MM.1S (cell line): ENCODE measurements at regions not wholly inside any gene's neighbourhood (a gene's known extent, or its start where the extent isn't known, plus 50 kb on each side); places are given as distances from the start of the nearest gene placed in this dataset.

ENCODE experiments used
- DNase-seq: peaks from one replicate; pipeline ENCODE4 v3.0.0-alpha.2; 2015
- H2AFZ ChIP-seq: fragments of 300-600 bp; sonication (generic); 2 replicates; pipeline ENCODE4 v1.6.0; 2016; ENCODE audit warnings: antibody characterized with exemption, low read length
- H3F3A ChIP-seq: fragments of 300-600 bp; sonication (generic); 2 replicates; pipeline ENCODE4 v1.6.1; 2016; ENCODE audit warnings: mild to moderate bottlenecking, antibody characterized with exemption, low read length, moderate library complexity, mixed read lengths; ENCODE audit not compliant: insufficient read depth
- H3K27ac ChIP-seq: fragments of 300-600 bp; sonication (generic); 2 replicates; pipeline ENCODE4 v1.5.1; 2016; ENCODE audit warnings: mild to moderate bottlenecking, low read length
- H3K27me3 ChIP-seq: fragments of 300-600 bp; sonication (generic); replicated peaks from 2 replicates; pipeline ENCODE4 v1.6.0; 2016; ENCODE audit warnings: low read length; ENCODE audit not compliant: insufficient read depth
- H3K36me3 ChIP-seq: fragments of 300-600 bp; sonication (generic); replicated peaks from 2 replicates; pipeline ENCODE4 v1.6.1; 2016; ENCODE audit warnings: mild to moderate bottlenecking, low read length, mixed read lengths; ENCODE audit not compliant: insufficient read depth
- H3K4me1 ChIP-seq: fragments of 300-600 bp; sonication (generic); 2 replicates; pipeline ENCODE4 v1.6.1; 2016; ENCODE audit warnings: low read length, mixed read lengths
- H3K4me2 ChIP-seq: fragments of 300-600 bp; sonication (generic); 2 replicates; pipeline ENCODE4 v1.6.0; 2016; ENCODE audit warnings: low read depth, low read length
- H3K4me3 ChIP-seq: fragments of 300-600 bp; sonication (generic); 2 replicates; pipeline ENCODE4 v1.5.1; 2016; ENCODE audit warnings: low read length, mixed read lengths
- H3K79me2 ChIP-seq: fragments of 300-600 bp; sonication (generic); 2 replicates; pipeline ENCODE4 v1.6.1; 2016; ENCODE audit warnings: mixed run types, low read length, mixed read lengths
- H3K9ac ChIP-seq: fragments of 300-600 bp; sonication (generic); 2 replicates; pipeline ENCODE4 v1.6.1; 2016; ENCODE audit warnings: low read length, mixed read lengths
- H3K9me2 ChIP-seq: fragments of 300-600 bp; sonication (generic); replicated peaks from 2 replicates; pipeline ENCODE4 v1.6.1; 2016; ENCODE audit warnings: mild to moderate bottlenecking, low read length, mixed read lengths; ENCODE audit not compliant: insufficient read depth
- H3K9me3 ChIP-seq: fragments of 300-600 bp; sonication (generic); replicated peaks from 2 replicates; pipeline ENCODE4 v1.6.1; 2016; ENCODE audit warnings: mild to moderate bottlenecking, low read length, mixed read lengths; ENCODE audit not compliant: insufficient read depth
- H4K20me1 ChIP-seq: fragments of 300-600 bp; sonication (generic); 2 replicates; pipeline ENCODE4 v1.6.1; 2016; ENCODE audit warnings: mild to moderate bottlenecking, low read length, moderate library complexity, mixed read lengths; ENCODE audit not compliant: insufficient read depth
- EZH2 ChIP-seq: fragments of 300-600 bp; sonication (generic); optimal IDR thresholded peaks from 2 replicates; pipeline ENCODE3; 2017; ENCODE audit warnings: low read depth, mild to moderate bottlenecking, antibody characterized with exemption, low read length, mixed read lengths
- EZH2phosphoT487 ChIP-seq: fragments of 300-600 bp; sonication (generic); IDR thresholded peaks from 2 replicates; pipeline ENCODE4 v1.6.1; 2018; ENCODE audit warnings: antibody characterized with exemption, low read length
- TF ChIP-seq, protein P1 (sequence below): fragments of 300-600 bp; sonication (generic); IDR thresholded peaks from 2 replicates; pipeline ENCODE4 v1.5.1; 2016; ENCODE audit warnings: antibody characterized with exemption, low read length, mixed read lengths

DNA sequence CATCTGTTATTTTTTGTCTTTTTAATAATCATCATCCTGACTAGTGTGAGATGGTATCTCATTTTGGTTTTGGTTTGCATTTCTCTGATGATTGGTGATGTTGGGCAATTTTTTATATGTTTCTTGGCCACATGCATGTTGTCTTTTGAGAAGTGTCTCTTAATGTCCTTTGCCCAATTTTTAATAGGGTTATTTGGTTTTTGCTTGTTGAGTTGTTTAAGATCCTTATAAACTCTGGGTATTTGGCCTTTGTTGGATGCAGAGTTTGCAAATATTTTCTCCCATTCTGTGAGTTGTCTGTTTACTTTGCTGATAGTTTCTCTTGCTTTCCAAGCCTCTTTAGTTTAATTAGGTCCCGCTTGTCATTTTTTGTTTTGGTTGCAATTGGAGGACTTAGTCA, 152.1 kb upstream of the MED14 start:
- no peak for DNase-seq
- Histone ChIP-seq H3K79me2 (no peaks in the 10 kb centered on the region), H3K9me2 (no peaks in the 10 kb centered on the region), H3K9me3 (no peaks in the 10 kb centered on the region), H3K9ac (no peak overlapping the region), H3F3A (no peaks in the 10 kb centered on the region), H3K36me3 (no peaks in the 10 kb centered on the region), H3K4me2 (no peak overlapping the region), H3K27ac (no peak overlapping the region), H2AFZ (no peak overlapping the region), H3K4me3 (no peak overlapping the region), H3K4me1 (peaks cover 3% of the 10 kb centered on the region; the same call in 1 of the 2 replicates), H4K20me1 (no peaks in the 10 kb centered on the region), H3K27me3 (no peaks in the 10 kb centered on the region)
- no peak for TF ChIP-seq EZH2phosphoT487
- no peak for TF ChIP-seq EZH2
- TF ChIP-seq, protein P1, sequence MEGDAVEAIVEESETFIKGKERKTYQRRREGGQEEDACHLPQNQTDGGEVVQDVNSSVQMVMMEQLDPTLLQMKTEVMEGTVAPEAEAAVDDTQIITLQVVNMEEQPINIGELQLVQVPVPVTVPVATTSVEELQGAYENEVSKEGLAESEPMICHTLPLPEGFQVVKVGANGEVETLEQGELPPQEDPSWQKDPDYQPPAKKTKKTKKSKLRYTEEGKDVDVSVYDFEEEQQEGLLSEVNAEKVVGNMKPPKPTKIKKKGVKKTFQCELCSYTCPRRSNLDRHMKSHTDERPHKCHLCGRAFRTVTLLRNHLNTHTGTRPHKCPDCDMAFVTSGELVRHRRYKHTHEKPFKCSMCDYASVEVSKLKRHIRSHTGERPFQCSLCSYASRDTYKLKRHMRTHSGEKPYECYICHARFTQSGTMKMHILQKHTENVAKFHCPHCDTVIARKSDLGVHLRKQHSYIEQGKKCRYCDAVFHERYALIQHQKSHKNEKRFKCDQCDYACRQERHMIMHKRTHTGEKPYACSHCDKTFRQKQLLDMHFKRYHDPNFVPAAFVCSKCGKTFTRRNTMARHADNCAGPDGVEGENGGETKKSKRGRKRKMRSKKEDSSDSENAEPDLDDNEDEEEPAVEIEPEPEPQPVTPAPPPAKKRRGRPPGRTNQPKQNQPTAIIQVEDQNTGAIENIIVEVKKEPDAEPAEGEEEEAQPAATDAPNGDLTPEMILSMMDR, result no peak

DNA sequence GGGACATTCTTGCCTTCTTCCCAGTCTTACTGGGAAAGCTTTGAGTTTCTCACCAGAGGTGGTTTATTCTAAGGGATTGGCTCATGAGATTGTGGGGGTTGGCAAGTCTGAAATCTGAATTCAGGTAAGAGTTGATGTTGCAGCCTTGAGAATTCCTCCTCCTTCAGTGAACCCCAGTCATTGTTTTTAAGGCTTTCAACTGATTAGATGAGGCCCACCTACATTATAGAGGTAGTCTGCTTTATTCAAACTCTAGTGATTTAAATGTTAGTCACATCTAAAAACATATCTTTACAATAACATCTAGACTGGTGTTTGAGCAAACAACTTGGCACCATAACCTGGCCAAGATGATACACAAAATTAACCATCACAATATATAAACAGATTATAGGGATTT, 156.5 kb upstream of the MED14 start:
- H2AFZ ChIP-seq, result no peak overlapping the region
- no peak overlapping the region for H3K27ac ChIP-seq
- DNase-seq, result no peak
- no peaks in the 10 kb centered on the region for H3K36me3 ChIP-seq
- no peaks in the 10 kb centered on the region for H3K9me2 ChIP-seq
- H3K79me2 ChIP-seq, result no peaks in the 10 kb centered on the region
- no peak overlapping the region for H3K4me3 ChIP-seq
- H3K4me1 ChIP-seq, result peaks cover 3% of the 10 kb centered on the region; the same call in 1 of the 2 replicates
- H3F3A ChIP-seq, result no peaks in the 10 kb centered on the region
- no peak overlapping the region for H3K9ac ChIP-seq
- no peak overlapping the region for H3K4me2 ChIP-seq
- H4K20me1 ChIP-seq, result no peaks in the 10 kb centered on the region
- TF ChIP-seq, protein P1, result no peak
- no peak for TF ChIP-seq EZH2phosphoT487
- TF ChIP-seq EZH2, result no peak
- no peaks in the 10 kb centered on the region for H3K9me3 ChIP-seq
- no peaks in the 10 kb centered on the region for H3K27me3 ChIP-seq

- no peaks in the 10 kb centered on the region for H3K79me2 ChIP-seq
- no peaks in the 10 kb centered on the region for H3K9me2 ChIP-seq
- no peaks in the 10 kb centered on the region for H3K4me1 ChIP-seq
- no peak for TF ChIP-seq EZH2
- TF ChIP-seq, protein P1, result no peak
- TF ChIP-seq EZH2phosphoT487, result no peak
- no peak overlapping the region for H3K27ac ChIP-seq
- no peaks in the 10 kb centered on the region for H3K27me3 ChIP-seq
- H3F3A ChIP-seq, result no peaks in the 10 kb centered on the region
- no peak overlapping the region for H3K9ac ChIP-seq
- no peaks in the 10 kb centered on the region for H3K36me3 ChIP-seq
- no peak overlapping the region for H3K4me2 ChIP-seq
- no peaks in the 10 kb centered on the region for H3K9me3 ChIP-seq
- no peak overlapping the region for H2AFZ ChIP-seq
- no peaks in the 10 kb centered on the region for H4K20me1 ChIP-seq
- H3K4me3 ChIP-seq, result no peak overlapping the region
- no peak for DNase-seq
These were observed 158.0 kb upstream of the MED14 start for GRCh38 chrX:40893251-40893910.
